ENCODE measurements at regions not wholly inside any gene's neighbourhood (a gene's known extent, or its start where the extent isn't known, plus 50 kb on each side); places are given as distances from the start of the nearest gene placed in this dataset.

DNA sequence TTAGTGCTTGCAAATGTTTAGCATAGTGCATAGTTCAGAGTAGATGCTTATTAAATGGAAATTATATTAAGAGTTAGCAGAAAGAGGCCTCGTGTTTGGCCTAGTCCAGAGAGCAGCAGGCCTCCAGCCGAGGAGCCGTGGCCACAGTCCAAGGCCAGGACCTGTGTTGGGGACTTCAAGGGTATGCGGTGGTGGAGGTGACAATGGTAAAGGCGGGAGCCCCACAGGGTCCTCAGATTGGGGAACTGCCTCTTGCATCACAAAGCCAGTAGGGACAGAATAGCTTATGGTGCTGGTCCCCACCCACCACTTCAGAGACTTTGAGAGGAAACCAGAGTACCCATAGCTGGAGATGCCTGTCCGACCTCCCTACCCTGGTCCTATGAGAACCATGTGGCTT lies 554.6 kb upstream of the RIOK2 start:
- no peak for DNase-seq
- Histone ChIP-seq H3K36me3 (ENCODE audit: control insufficient read depth in 4 of 4, insufficient read depth in 4 of 4, low read length in 3 of 4) (no peaks in the 10 kb centered on the region), H3K27me3 (replicated peaks in 2 of 5; ENCODE audit: control insufficient read depth in 4 of 5, insufficient read depth in 5 of 5, low read length in 4 of 5) (no peaks in the 10 kb centered on the region), H3K4me1 (ENCODE audit: control extremely low read depth in 1 of 4, control insufficient read depth in 4 of 4, insufficient read depth in 4 of 4, low read length in 3 of 4) (no peaks in the 10 kb centered on the region), H3K27ac (ENCODE audit: insufficient read depth in 1 of 2, low read depth in 1 of 2, low read length in 2 of 2, poor library complexity in 1 of 2, severe bottlenecking in 2 of 2) (no peak overlapping the region), H3K4me3 (ENCODE audit: control insufficient read depth in 1 of 7, extremely low read depth in 1 of 7, insufficient read depth in 4 of 7, low read depth in 2 of 7, low read length in 6 of 7) (no peak overlapping the region), H3K9me3 (ENCODE audit: control extremely low read depth in 1 of 5, control insufficient read depth in 4 of 5, insufficient read depth in 2 of 5, low read depth in 1 of 5, low read length in 4 of 5) (no peaks in the 10 kb centered on the region)
- ChIA-PET CTCF (no interaction called here), POLR2A (no interaction called here)
- 97% methylated on average over 6 of the region's 6 CpGs for WGBS (ENCODE audit: insufficient coverage)

DNA sequence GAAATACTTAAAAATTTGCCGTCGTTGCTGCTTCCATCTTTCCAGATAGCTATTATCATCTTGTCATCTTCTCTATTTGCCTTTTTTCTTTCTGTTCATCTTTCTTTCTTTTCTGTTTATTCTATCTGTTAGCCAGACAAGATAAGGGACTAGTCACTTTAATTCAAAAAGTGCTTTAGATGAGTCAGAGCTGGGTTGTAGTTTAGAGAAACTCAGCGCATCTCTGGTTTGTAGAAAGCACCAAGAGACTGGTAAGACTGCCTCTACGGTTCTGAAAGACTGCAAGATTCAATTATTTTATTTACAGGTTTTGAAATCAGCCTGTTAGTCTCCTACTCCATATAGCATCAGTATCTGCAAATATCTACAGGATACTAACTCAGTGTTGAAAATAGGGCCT lies 562.8 kb upstream of the RIOK2 start:
- H3K9me3 ChIP-seq (ENCODE audit: control extremely low read depth in 1 of 5, control insufficient read depth in 4 of 5, insufficient read depth in 2 of 5, low read depth in 1 of 5, low read length in 4 of 5) = no peaks in the 10 kb centered on the region
- WGBS (ENCODE audit: insufficient coverage) = 100% methylated on average over 4 of the region's 4 CpGs
- no peak for DNase-seq
- CTCF ChIA-PET = no interaction called here
- POLR2A ChIA-PET = no interaction called here
- H3K4me3 ChIP-seq (ENCODE audit: control insufficient read depth in 1 of 7, extremely low read depth in 1 of 7, insufficient read depth in 4 of 7, low read depth in 2 of 7, low read length in 6 of 7) = no peak overlapping the region
- no peaks in the 10 kb centered on the region for H3K4me1 ChIP-seq (ENCODE audit: control extremely low read depth in 1 of 4, control insufficient read depth in 4 of 4, insufficient read depth in 4 of 4, low read length in 3 of 4)
- H3K27me3 ChIP-seq (replicated peaks in 2 of 5; ENCODE audit: control insufficient read depth in 4 of 5, insufficient read depth in 5 of 5, low read length in 4 of 5) = no peaks in the 10 kb centered on the region
- H3K27ac ChIP-seq (ENCODE audit: insufficient read depth in 1 of 2, low read depth in 1 of 2, low read length in 2 of 2, poor library complexity in 1 of 2, severe bottlenecking in 2 of 2) = no peak overlapping the region
- no peaks in the 10 kb centered on the region for H3K36me3 ChIP-seq (ENCODE audit: control insufficient read depth in 4 of 4, insufficient read depth in 4 of 4, low read length in 3 of 4)

- no peaks in the 10 kb centered on the region for H3K4me1 ChIP-seq (ENCODE audit: control extremely low read depth in 1 of 4, control insufficient read depth in 4 of 4, insufficient read depth in 4 of 4, low read length in 3 of 4)
- no CpG with 5 or more reads among the region's 2 CpGs for WGBS (ENCODE audit: insufficient coverage)
- POLR2A ChIA-PET = no interaction called here
- no peaks in the 10 kb centered on the region for H3K36me3 ChIP-seq (ENCODE audit: control insufficient read depth in 4 of 4, insufficient read depth in 4 of 4, low read length in 3 of 4)
- CTCF ChIA-PET = no interaction called here
- no peak for DNase-seq
- H3K27ac ChIP-seq (ENCODE audit: insufficient read depth in 1 of 2, low read depth in 1 of 2, low read length in 2 of 2, poor library complexity in 1 of 2, severe bottlenecking in 2 of 2) = no peak overlapping the region
- no peaks in the 10 kb centered on the region for H3K9me3 ChIP-seq (ENCODE audit: control extremely low read depth in 1 of 5, control insufficient read depth in 4 of 5, insufficient read depth in 2 of 5, low read depth in 1 of 5, low read length in 4 of 5)
- no peaks in the 10 kb centered on the region for H3K27me3 ChIP-seq (replicated peaks in 2 of 5; ENCODE audit: control insufficient read depth in 4 of 5, insufficient read depth in 5 of 5, low read length in 4 of 5)
- H3K4me3 ChIP-seq (ENCODE audit: control insufficient read depth in 1 of 7, extremely low read depth in 1 of 7, insufficient read depth in 4 of 7, low read depth in 2 of 7, low read length in 6 of 7) = no peak overlapping the region
These were observed 567.5 kb upstream of the RIOK2 start for GRCh38 chr5:97750576-97750975.

DNA sequence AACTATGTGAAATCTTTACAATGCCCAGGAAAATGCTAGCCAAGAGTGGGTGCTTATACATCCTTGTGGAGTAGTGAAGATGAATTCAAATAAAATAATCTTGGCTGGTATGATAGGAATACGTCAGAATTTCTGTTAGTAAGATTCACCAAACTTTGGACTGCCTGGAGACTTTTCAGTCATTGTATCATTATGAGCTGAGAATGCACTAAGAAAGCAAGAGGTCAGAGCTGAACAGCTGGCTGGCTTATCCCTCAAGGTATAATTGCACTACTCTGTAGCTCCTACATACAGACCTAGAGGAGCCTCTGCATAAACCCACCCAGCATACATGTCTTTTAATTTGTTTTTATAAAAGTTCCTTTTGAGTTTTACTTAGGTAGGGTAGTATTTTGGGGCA lies 568.5 kb upstream of the RIOK2 start:
- H3K27ac ChIP-seq (ENCODE audit: insufficient read depth in 1 of 2, low read depth in 1 of 2, low read length in 2 of 2, poor library complexity in 1 of 2, severe bottlenecking in 2 of 2) = no peak overlapping the region
- H3K36me3 ChIP-seq (ENCODE audit: control insufficient read depth in 4 of 4, insufficient read depth in 4 of 4, low read length in 3 of 4) = no peaks in the 10 kb centered on the region
- ChIA-PET POLR2A (no interaction called here), CTCF (interaction anchor here (0.6 kb wide), 1 partner anchor 260 kb away, joined by 3 read pairs; no protein-coding TSS in a partner anchor)
- H3K4me3 ChIP-seq (ENCODE audit: control insufficient read depth in 1 of 7, extremely low read depth in 1 of 7, insufficient read depth in 4 of 7, low read depth in 2 of 7, low read length in 6 of 7) = no peak overlapping the region
- H3K27me3 ChIP-seq (replicated peaks in 2 of 5; ENCODE audit: control insufficient read depth in 4 of 5, insufficient read depth in 5 of 5, low read length in 4 of 5) = no peaks in the 10 kb centered on the region
- no peak for DNase-seq
- WGBS (ENCODE audit: insufficient coverage) = 100% methylated on average over 1 of the region's 1 CpG
- no peaks in the 10 kb centered on the region for H3K4me1 ChIP-seq (ENCODE audit: control extremely low read depth in 1 of 4, control insufficient read depth in 4 of 4, insufficient read depth in 4 of 4, low read length in 3 of 4)
- H3K9me3 ChIP-seq (ENCODE audit: control extremely low read depth in 1 of 5, control insufficient read depth in 4 of 5, insufficient read depth in 2 of 5, low read depth in 1 of 5, low read length in 4 of 5) = no peaks in the 10 kb centered on the region

GRCh38 chr5:97752871-97753270 lies 569.8 kb upstream of the RIOK2 start:
- Histone ChIP-seq H3K4me3 (ENCODE audit: control insufficient read depth in 1 of 7, extremely low read depth in 1 of 7, insufficient read depth in 4 of 7, low read depth in 2 of 7, low read length in 6 of 7) (no peak overlapping the region), H3K36me3 (ENCODE audit: control insufficient read depth in 4 of 4, insufficient read depth in 4 of 4, low read length in 3 of 4) (no peaks in the 10 kb centered on the region), H3K4me1 (ENCODE audit: control extremely low read depth in 1 of 4, control insufficient read depth in 4 of 4, insufficient read depth in 4 of 4, low read length in 3 of 4) (no peaks in the 10 kb centered on the region), H3K27ac (ENCODE audit: insufficient read depth in 1 of 2, low read depth in 1 of 2, low read length in 2 of 2, poor library complexity in 1 of 2, severe bottlenecking in 2 of 2) (no peak overlapping the region), H3K27me3 (replicated peaks in 2 of 5; ENCODE audit: control insufficient read depth in 4 of 5, insufficient read depth in 5 of 5, low read length in 4 of 5) (no peaks in the 10 kb centered on the region), H3K9me3 (ENCODE audit: control extremely low read depth in 1 of 5, control insufficient read depth in 4 of 5, insufficient read depth in 2 of 5, low read depth in 1 of 5, low read length in 4 of 5) (no peaks in the 10 kb centered on the region)
- DNase-seq = no peak
- POLR2A ChIA-PET = no interaction called here
- CTCF ChIA-PET = no interaction called here

DNA sequence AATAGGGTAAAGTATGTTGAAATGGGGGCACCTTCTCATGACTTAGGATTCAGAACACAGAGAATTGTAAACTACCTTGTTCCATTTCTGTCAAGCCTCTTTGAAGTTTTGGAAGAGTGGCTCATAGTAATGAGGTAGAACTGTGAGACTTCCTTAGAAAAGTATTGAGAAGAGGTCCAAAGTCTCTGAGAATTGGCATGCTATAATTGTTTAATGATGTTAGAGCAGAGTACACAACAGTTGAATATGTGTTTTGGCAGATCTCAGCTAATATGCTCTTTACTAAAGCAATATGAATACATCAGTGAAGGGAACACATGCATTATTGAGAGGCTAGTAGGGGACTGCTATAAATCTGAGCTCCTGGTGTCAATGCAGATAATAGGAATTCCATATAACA lies 579.4 kb upstream of the RIOK2 start:
- Histone ChIP-seq H3K4me3 (ENCODE audit: control insufficient read depth in 1 of 7, extremely low read depth in 1 of 7, insufficient read depth in 4 of 7, low read depth in 2 of 7, low read length in 6 of 7) (no peak overlapping the region), H3K4me1 (ENCODE audit: control extremely low read depth in 1 of 4, control insufficient read depth in 4 of 4, insufficient read depth in 4 of 4, low read length in 3 of 4) (no peaks in the 10 kb centered on the region), H3K36me3 (ENCODE audit: control insufficient read depth in 4 of 4, insufficient read depth in 4 of 4, low read length in 3 of 4) (no peaks in the 10 kb centered on the region), H3K27ac (ENCODE audit: insufficient read depth in 1 of 2, low read depth in 1 of 2, low read length in 2 of 2, poor library complexity in 1 of 2, severe bottlenecking in 2 of 2) (no peak overlapping the region), H3K27me3 (replicated peaks in 2 of 5; ENCODE audit: control insufficient read depth in 4 of 5, insufficient read depth in 5 of 5, low read length in 4 of 5) (no peaks in the 10 kb centered on the region), H3K9me3 (ENCODE audit: control extremely low read depth in 1 of 5, control insufficient read depth in 4 of 5, insufficient read depth in 2 of 5, low read depth in 1 of 5, low read length in 4 of 5) (no peaks in the 10 kb centered on the region)
- no peak for DNase-seq
- CTCF ChIA-PET = no interaction called here
- POLR2A ChIA-PET = no interaction called here

DNA sequence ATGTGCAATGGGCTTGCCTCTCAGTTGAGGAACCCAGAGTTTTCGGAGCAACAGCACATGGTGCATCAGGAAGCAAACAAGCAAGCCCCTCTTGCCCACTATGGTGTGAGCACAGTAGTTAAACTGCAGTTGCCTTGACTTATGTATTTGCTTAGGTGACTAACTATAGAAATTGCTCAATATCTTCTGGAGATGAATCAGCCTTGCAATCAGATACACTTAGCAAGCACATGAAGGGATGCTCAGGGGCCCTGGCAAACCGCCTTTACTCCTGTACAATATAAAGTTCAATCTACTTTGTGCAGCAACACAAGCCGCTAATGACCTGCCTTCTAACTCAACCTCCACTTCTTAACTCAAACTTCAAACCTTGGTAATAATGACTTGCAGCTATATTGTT lies 581.7 kb upstream of the RIOK2 start:
- POLR2A ChIA-PET = no interaction called here
- CTCF ChIA-PET = no interaction called here
- no peaks in the 10 kb centered on the region for H3K9me3 ChIP-seq (ENCODE audit: control extremely low read depth in 1 of 5, control insufficient read depth in 4 of 5, insufficient read depth in 2 of 5, low read depth in 1 of 5, low read length in 4 of 5)
- no peak overlapping the region for H3K4me3 ChIP-seq (ENCODE audit: control insufficient read depth in 1 of 7, extremely low read depth in 1 of 7, insufficient read depth in 4 of 7, low read depth in 2 of 7, low read length in 6 of 7)
- H3K4me1 ChIP-seq (ENCODE audit: control extremely low read depth in 1 of 4, control insufficient read depth in 4 of 4, insufficient read depth in 4 of 4, low read length in 3 of 4) = no peaks in the 10 kb centered on the region
- no peaks in the 10 kb centered on the region for H3K27me3 ChIP-seq (replicated peaks in 2 of 5; ENCODE audit: control insufficient read depth in 4 of 5, insufficient read depth in 5 of 5, low read length in 4 of 5)
- 100% methylated on average over 3 of the region's 3 CpGs for WGBS (ENCODE audit: insufficient coverage)
- no peak overlapping the region for H3K27ac ChIP-seq (ENCODE audit: insufficient read depth in 1 of 2, low read depth in 1 of 2, low read length in 2 of 2, poor library complexity in 1 of 2, severe bottlenecking in 2 of 2)
- no peaks in the 10 kb centered on the region for H3K36me3 ChIP-seq (ENCODE audit: control insufficient read depth in 4 of 4, insufficient read depth in 4 of 4, low read length in 3 of 4)
- DNase-seq = no peak

DNA sequence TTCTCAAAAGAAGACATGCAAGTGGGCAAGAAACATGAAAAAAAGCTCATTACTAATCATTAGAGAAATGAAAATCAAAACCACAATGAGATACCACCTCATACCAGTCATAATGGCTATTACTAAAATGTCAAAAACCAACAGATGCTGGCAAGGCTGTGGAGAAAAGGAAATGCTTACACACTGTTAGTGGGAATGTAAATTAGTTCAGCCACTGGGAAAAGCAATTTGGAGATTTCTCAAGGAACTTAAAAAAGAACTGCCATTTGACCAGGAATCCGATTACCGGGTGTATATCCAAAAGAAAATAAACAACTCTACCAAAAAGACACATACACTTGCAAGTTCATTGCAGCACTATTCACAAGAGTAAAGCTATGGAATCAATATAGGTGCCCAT lies 595.4 kb upstream of the RIOK2 start:
- Histone ChIP-seq H3K27ac (ENCODE audit: insufficient read depth in 1 of 2, low read depth in 1 of 2, low read length in 2 of 2, poor library complexity in 1 of 2, severe bottlenecking in 2 of 2) (no peak overlapping the region), H3K36me3 (ENCODE audit: control insufficient read depth in 4 of 4, insufficient read depth in 4 of 4, low read length in 3 of 4) (no peaks in the 10 kb centered on the region), H3K9me3 (ENCODE audit: control extremely low read depth in 1 of 5, control insufficient read depth in 4 of 5, insufficient read depth in 2 of 5, low read depth in 1 of 5, low read length in 4 of 5) (no peaks in the 10 kb centered on the region), H3K27me3 (replicated peaks in 2 of 5; ENCODE audit: control insufficient read depth in 4 of 5, insufficient read depth in 5 of 5, low read length in 4 of 5) (no peaks in the 10 kb centered on the region), H3K4me3 (ENCODE audit: control insufficient read depth in 1 of 7, extremely low read depth in 1 of 7, insufficient read depth in 4 of 7, low read depth in 2 of 7, low read length in 6 of 7) (no peak overlapping the region), H3K4me1 (ENCODE audit: control extremely low read depth in 1 of 4, control insufficient read depth in 4 of 4, insufficient read depth in 4 of 4, low read length in 3 of 4) (no peaks in the 10 kb centered on the region)
- no peak for DNase-seq
- CTCF ChIA-PET = no interaction called here
- POLR2A ChIA-PET = no interaction called here
- WGBS (ENCODE audit: insufficient coverage) = no CpG with 5 or more reads among the region's 2 CpGs

All from common myeloid progenitor, CD34-positive (primary cell).